22Rv1 (cell line): ENCODE measurements at regions not wholly inside any gene's neighbourhood (a gene's known extent, or its start where the extent isn't known, plus 50 kb on each side); places are given as distances from the start of the nearest gene placed in this dataset.

ENCODE experiments used
- CTCF ChIP-seq: fragments of 450-650 bp; IDR thresholded peaks from 2 replicates; pipeline ENCODE4 v1.5.1; 2017; ENCODE audit warnings: mild to moderate bottlenecking
- ZFX ChIP-seq: fragments of 450-650 bp; IDR thresholded peaks from 2 replicates; pipeline ENCODE4 v1.6.1; 2017; ENCODE audit warnings: antibody characterized with exemption, borderline replicate concordance

- no peak for TF ChIP-seq CTCF
- no peak for TF ChIP-seq ZFX
These were observed 457.2 kb downstream of the STK39 start for GRCh38 chr2:167790189-167790588.
